Upper lobe of left lung (tissue), 6 donors: ENCODE measurements at regions not wholly inside any gene's neighbourhood (a gene's known extent, or its start where the extent isn't known, plus 50 kb on each side); places are given as distances from the start of the nearest gene placed in this dataset.

Source experiments
- ATAC-seq, 2 donors: fragments of 200-7000 bp; cut with Tn5 transposase; one replicate each; pipeline ENCODE4 v1.9.1; 2022; ENCODE audit warnings: mild to moderate bottlenecking in 2 of 2, moderate library complexity in 2 of 2; ENCODE audit not compliant: low FRiP score in 2 of 2
- DNase-seq, 2 donors: peaks; one replicate each; pipeline ENCODE4 v3.0.0-alpha.2; 2019 to 2020
- H3K27ac ChIP-seq, 4 donors: fragments of 200-600 bp; sonication (generic); one replicate each; pipeline ENCODE4 v1.5.1; 2016 to 2019
- H3K27me3 ChIP-seq, 4 donors: fragments of 200-600 bp; sonication (generic); one replicate each; pipeline ENCODE4 v1.5.1; 2017 to 2019
- H3K36me3 ChIP-seq, 4 donors: fragments of 200-600 bp; sonication (generic); one replicate each; pipeline ENCODE4 v1.5.1; 2016 to 2019
- H3K4me1 ChIP-seq, 4 donors: fragments of 200-600 bp; sonication (generic); one replicate each; pipeline ENCODE4 v1.5.1; 2018 to 2019
- H3K4me3 ChIP-seq, 4 donors: fragments of 200-600 bp; sonication (generic); one replicate each; pipeline ENCODE4 v1.5.1; 2017 to 2019; ENCODE audit warnings: mild to moderate bottlenecking in 2 of 4, moderate library complexity in 1 of 4
- H3K9me3 ChIP-seq, 4 donors: fragments of 200-600 bp; sonication (generic); one replicate each; pipeline ENCODE4 v1.5.1; 2018 to 2019
- EP300 ChIP-seq, 4 donors: sonication (generic); formaldehyde crosslinking; IDR thresholded peaks; one replicate each; pipeline ENCODE4 v1.5.1; 2017; ENCODE audit warnings: antibody characterized with exemption in 4 of 4, control low read depth in 2 of 4
- POLR2A ChIP-seq, 4 donors: fragments of 450-650 bp; IDR thresholded peaks; one replicate each; pipeline ENCODE4 v1.5.1; 2016 to 2017; ENCODE audit warnings: antibody characterized with exemption in 4 of 4, mild to moderate bottlenecking in 2 of 4
- POLR2AphosphoS5 ChIP-seq, 2 donors: sonication (generic); formaldehyde crosslinking; IDR thresholded peaks; one replicate each; pipeline ENCODE4 v1.5.1; 2017; ENCODE audit warnings: antibody characterized with exemption in 2 of 2
- WGBS, 2 donors: methylation state at CpG; one replicate each; pipeline ENCODE4 v1.1.5; 2017 to 2018; 5-methylcytosine and 5-hydroxymethylcytosine counted together
- TF ChIP-seq, protein P1 (sequence below), 6 experiments: fragments of 450-650 bp in 4 of 6; fragments of 200-600 bp in 2 of 6; sonication (generic) in 2 of 6; IDR thresholded peaks; one replicate each; pipeline ENCODE4 v1.5.1; 2016 to 2019; ENCODE audit warnings: antibody characterized with exemption in 6 of 6
- donor health status: DM: no; HTN: no; CAD: no; lungs with moderate emphysema.
- donor health status: DM: no; HTN: yes; CAD: no; lungs with severe emphysema.

DNA sequence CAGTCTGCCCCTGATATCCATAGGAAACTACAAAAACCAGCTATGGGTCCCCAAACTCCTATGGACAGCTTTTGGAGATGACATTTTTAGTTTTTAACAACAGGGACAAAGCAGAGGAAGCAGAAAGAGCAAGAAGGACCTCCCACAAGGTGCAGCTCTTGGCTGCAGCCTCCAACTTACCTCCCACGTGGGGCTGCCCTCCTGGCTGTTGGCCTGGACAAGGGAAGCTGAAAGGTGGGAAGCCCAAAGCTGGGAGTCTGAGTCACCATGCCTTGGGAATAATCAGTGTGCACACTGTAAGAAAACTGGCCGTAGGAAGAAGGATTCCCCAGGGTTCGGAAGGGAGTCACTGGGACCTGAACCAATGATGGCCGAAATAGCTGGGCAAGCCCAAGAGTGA lies 51.8 kb upstream of the PAX1 start:
- whole genome bisulfite sequencing, 2 donors: 77 to 85% methylated on average over 4 of the region's 4 CpGs
- DNase-seq (no peak), ATAC-seq (no peak)
- TF ChIP-seq, protein P1, sequence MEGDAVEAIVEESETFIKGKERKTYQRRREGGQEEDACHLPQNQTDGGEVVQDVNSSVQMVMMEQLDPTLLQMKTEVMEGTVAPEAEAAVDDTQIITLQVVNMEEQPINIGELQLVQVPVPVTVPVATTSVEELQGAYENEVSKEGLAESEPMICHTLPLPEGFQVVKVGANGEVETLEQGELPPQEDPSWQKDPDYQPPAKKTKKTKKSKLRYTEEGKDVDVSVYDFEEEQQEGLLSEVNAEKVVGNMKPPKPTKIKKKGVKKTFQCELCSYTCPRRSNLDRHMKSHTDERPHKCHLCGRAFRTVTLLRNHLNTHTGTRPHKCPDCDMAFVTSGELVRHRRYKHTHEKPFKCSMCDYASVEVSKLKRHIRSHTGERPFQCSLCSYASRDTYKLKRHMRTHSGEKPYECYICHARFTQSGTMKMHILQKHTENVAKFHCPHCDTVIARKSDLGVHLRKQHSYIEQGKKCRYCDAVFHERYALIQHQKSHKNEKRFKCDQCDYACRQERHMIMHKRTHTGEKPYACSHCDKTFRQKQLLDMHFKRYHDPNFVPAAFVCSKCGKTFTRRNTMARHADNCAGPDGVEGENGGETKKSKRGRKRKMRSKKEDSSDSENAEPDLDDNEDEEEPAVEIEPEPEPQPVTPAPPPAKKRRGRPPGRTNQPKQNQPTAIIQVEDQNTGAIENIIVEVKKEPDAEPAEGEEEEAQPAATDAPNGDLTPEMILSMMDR (IDR thresholded peaks at IDR 0.05): no peak
- no peak overlapping the region for H3K4me3 ChIP-seq
- H3K36me3 ChIP-seq: no peaks in the 10 kb centered on the region
- H3K27ac ChIP-seq: no peak overlapping the region
- H3K4me1 ChIP-seq: no peaks in the 10 kb centered on the region
- H3K27me3 ChIP-seq: no peaks in the 10 kb centered on the region
- H3K9me3 ChIP-seq: no peaks in the 10 kb centered on the region

DNA sequence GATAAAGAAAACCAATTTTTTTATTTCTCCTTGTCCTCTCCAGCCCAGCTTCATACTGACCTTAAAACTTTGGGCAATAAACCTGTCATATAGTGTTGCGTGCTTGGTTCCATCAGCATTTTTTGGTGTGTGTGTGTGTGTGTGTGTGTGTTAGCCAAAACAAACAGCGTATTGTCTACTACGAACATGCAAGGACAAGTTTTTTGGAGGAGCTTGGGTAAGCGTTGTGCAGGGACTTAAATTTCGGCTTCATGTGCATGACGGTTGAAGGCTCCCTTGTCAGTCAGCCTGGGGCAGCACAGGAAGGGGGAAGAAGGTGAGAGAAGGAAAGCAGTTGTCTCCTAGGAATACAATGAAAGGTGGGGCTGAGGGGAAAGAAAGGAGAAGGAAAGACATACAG lies 62.0 kb upstream of the PAX1 start:
- TF ChIP-seq POLR2A (IDR thresholded peaks at IDR 0.05): no peak
- Histone ChIP-seq H3K4me3 (no peak overlapping the region), H3K9me3 (peaks cover 0 to 9% (median 5%) of the 10 kb centered on the region in 4 donors), H3K27me3 (no peaks in the 10 kb centered on the region), H3K36me3 (no peaks in the 10 kb centered on the region), H3K27ac (no peak overlapping the region), H3K4me1 (no peaks in the 10 kb centered on the region)
- ATAC-seq: no peak
- 75 to 77% methylated on average over 6 of the region's 6 CpGs for WGBS, 2 donors
- no peak for DNase-seq

DNA sequence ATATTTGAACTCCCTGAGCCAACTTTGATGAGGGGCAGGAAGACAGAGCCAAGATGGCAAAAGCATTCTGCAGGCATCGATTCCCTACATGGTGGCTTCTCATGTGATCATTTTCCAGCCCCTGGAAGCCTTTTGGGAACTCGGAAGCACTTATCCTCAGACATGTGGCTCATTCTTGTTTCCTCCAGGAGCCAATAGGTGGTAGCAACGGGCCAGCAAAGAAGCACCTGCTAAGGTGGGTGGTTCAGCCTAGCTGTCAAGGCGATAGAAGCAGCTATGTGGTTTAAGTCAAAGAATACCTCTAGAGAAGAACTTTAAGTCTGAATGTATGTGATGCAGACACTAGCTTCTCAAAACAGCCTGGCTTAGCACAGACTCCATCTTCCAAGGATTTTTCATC lies 64.9 kb upstream of the PAX1 start:
- TF ChIP-seq POLR2A (IDR thresholded peaks at IDR 0.05) (no peak), EP300 (IDR thresholded peaks at IDR 0.05) (no peak), POLR2AphosphoS5 (IDR thresholded peaks at IDR 0.05) (no peak)
- TF ChIP-seq, protein P1 (IDR thresholded peaks at IDR 0.05): no peak
- 13 to 15% methylated on average over 4 of the region's 4 CpGs for WGBS, 2 donors
- Histone ChIP-seq H3K27ac (no peak overlapping the region), H3K27me3 (no peaks in the 10 kb centered on the region), H3K4me1 (no peaks in the 10 kb centered on the region), H3K36me3 (no peaks in the 10 kb centered on the region), H3K9me3 (peaks cover 0 to 6% (median 0%) of the 10 kb centered on the region in 4 donors), H3K4me3 (no peak overlapping the region)
- ATAC-seq: no peak
- DNase-seq: no peak

GRCh38 chr20:21633829-21634228 lies 71.6 kb upstream of the PAX1 start:
- WGBS, 2 donors: 80 to 82% methylated on average over 4 of the region's 4 CpGs
- ATAC-seq: no peak
- TF ChIP-seq EP300 (IDR thresholded peaks at IDR 0.05) (no peak), POLR2A (IDR thresholded peaks at IDR 0.05) (no peak), POLR2AphosphoS5 (IDR thresholded peaks at IDR 0.05) (no peak)
- TF ChIP-seq, protein P1 (IDR thresholded peaks at IDR 0.05): no peak
- no peak for DNase-seq
- H3K27ac ChIP-seq: no peak overlapping the region
- no peaks in the 10 kb centered on the region for H3K4me1 ChIP-seq
- H3K27me3 ChIP-seq: no peaks in the 10 kb centered on the region
- H3K9me3 ChIP-seq: no peaks in the 10 kb centered on the region
- no peak overlapping the region for H3K4me3 ChIP-seq
- H3K36me3 ChIP-seq: no peaks in the 10 kb centered on the region

- DNase-seq (no peak), ATAC-seq (no peak)
- no peak for TF ChIP-seq POLR2A (IDR thresholded peaks at IDR 0.05)
- TF ChIP-seq EP300 (IDR thresholded peaks at IDR 0.05): no peak
- no peak overlapping the region for H3K27ac ChIP-seq
- WGBS, 2 donors: 63 to 78% methylated on average over 2 of the region's 2 CpGs
- no peaks in the 10 kb centered on the region for H3K4me1 ChIP-seq
- H3K4me3 ChIP-seq: no peak overlapping the region
- no peaks in the 10 kb centered on the region for H3K36me3 ChIP-seq
- no peaks in the 10 kb centered on the region for H3K9me3 ChIP-seq
- no peaks in the 10 kb centered on the region for H3K27me3 ChIP-seq
Observed at GRCh38 chr20:21632735-21633053, 72.8 kb upstream of the PAX1 start.

DNA sequence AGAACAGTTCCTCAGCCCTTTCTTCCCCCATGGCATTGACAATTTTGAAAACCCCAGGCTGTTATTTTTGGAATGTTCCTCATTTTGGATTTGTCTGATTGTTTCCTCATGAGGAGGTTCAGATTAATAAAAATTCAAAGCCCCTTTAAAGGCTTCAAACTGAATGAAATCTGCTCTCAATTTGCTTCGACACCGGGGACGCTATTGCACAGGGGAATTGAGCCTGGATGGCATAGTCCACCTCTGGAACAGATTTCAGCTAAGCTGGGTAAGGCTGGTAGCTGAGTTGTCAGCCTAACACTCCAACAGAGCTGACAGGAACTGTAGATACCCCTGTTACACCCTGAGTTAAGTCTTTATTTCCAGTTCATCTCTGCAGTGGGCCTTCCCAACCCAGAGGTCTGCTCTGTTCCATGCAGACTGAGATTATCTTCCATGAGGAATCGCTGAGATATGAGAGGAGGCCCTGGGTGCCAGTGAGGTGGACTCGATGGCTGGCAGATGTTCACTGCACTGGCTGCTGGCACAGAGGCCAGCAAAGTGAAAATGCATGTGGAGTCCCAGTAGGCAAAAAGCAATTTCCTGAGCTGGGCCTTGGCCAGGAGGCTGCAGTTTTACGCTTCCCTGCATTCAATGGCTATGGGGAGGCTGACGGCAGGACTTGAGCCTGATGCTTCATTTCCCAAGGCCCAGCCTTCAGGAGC lies 73.3 kb upstream of the PAX1 start:
- H3K36me3 ChIP-seq: no peaks in the 10 kb centered on the region
- no peak overlapping the region for H3K27ac ChIP-seq
- H3K4me3 ChIP-seq: no peak overlapping the region
- no peaks in the 10 kb centered on the region for H3K27me3 ChIP-seq
- TF ChIP-seq EP300 (IDR thresholded peaks at IDR 0.05) (no peak), POLR2A (IDR thresholded peaks at IDR 0.05) (no peak), POLR2AphosphoS5 (IDR thresholded peaks at IDR 0.05) (no peak)
- TF ChIP-seq, protein P1 (IDR thresholded peaks at IDR 0.05): no peak
- H3K9me3 ChIP-seq: no peaks in the 10 kb centered on the region
- ATAC-seq (no peak), DNase-seq (no peak)
- WGBS, 2 donors: 79 to 81% methylated on average over 7 of the region's 7 CpGs
- no peaks in the 10 kb centered on the region for H3K4me1 ChIP-seq
